Type B pancreatic cell (in vitro differentiated cells): ENCODE measurements at regions not wholly inside any gene's neighbourhood (a gene's known extent, or its start where the extent isn't known, plus 50 kb on each side); places are given as distances from the start of the nearest gene placed in this dataset.
"Not testable (repeated sequence)": the region's sequence is repeated elsewhere in the genome, so short reads cannot be mapped to it uniquely, and the experiment has no call there.

Source experiments
- DNase-seq: peaks from one replicate; pipeline ENCODE4 v3.0.0; 2021; ENCODE audit warnings: mixed read lengths; ENCODE audit not compliant: unreplicated experiment; ENCODE audit errors: extremely low spot score
- H3K27ac Mint-ChIP-seq: 2 replicates; pipeline ENCODE4 v1.8.0; 2021; ENCODE audit warnings: mild to moderate bottlenecking, mixed read lengths
- H3K27me3 Mint-ChIP-seq: 2 replicates; pipeline ENCODE4 v1.8.0; 2021; ENCODE audit warnings: mixed read lengths
- H3K36me3 Mint-ChIP-seq: 2 replicates; pipeline ENCODE4 v1.8.0; 2021; ENCODE audit warnings: mixed read lengths
- H3K4me1 Mint-ChIP-seq: one replicate; pipeline ENCODE4 v1.8.0; 2021; ENCODE audit warnings: mixed read lengths; ENCODE audit not compliant: unreplicated experiment
- H3K4me3 Mint-ChIP-seq: 2 replicates; pipeline ENCODE4 v1.8.0; 2021; ENCODE audit warnings: mild to moderate bottlenecking, mixed read lengths
- H3K9me3 Mint-ChIP-seq: 2 replicates; pipeline ENCODE4 v1.8.0; 2021; ENCODE audit warnings: mixed read lengths
- TF ChIP-seq, protein P1 (sequence below): fragments of 200-600 bp; sonication (generic); conservative IDR thresholded peaks from 2 replicates; pipeline ENCODE4 v1.5.0; 2021; ENCODE audit warnings: antibody characterized with exemption, mild to moderate bottlenecking

GRCh38 chr7:91356915-91357314, 92.7 kb downstream of the FZD1 start:
- H3K4me1 Mint-ChIP-seq = peaks cover 20% of the 10 kb centered on the region
- no peaks in the 10 kb centered on the region for H3K36me3 Mint-ChIP-seq
- H3K9me3 Mint-ChIP-seq = no peaks in the 10 kb centered on the region
- H3K27ac Mint-ChIP-seq = no peak overlapping the region
- no peak overlapping the region for H3K4me3 Mint-ChIP-seq
- H3K27me3 Mint-ChIP-seq = peaks cover 20% of the 10 kb centered on the region
- no peak for DNase-seq
- TF ChIP-seq, protein P1, sequence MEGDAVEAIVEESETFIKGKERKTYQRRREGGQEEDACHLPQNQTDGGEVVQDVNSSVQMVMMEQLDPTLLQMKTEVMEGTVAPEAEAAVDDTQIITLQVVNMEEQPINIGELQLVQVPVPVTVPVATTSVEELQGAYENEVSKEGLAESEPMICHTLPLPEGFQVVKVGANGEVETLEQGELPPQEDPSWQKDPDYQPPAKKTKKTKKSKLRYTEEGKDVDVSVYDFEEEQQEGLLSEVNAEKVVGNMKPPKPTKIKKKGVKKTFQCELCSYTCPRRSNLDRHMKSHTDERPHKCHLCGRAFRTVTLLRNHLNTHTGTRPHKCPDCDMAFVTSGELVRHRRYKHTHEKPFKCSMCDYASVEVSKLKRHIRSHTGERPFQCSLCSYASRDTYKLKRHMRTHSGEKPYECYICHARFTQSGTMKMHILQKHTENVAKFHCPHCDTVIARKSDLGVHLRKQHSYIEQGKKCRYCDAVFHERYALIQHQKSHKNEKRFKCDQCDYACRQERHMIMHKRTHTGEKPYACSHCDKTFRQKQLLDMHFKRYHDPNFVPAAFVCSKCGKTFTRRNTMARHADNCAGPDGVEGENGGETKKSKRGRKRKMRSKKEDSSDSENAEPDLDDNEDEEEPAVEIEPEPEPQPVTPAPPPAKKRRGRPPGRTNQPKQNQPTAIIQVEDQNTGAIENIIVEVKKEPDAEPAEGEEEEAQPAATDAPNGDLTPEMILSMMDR = no peak

DNA sequence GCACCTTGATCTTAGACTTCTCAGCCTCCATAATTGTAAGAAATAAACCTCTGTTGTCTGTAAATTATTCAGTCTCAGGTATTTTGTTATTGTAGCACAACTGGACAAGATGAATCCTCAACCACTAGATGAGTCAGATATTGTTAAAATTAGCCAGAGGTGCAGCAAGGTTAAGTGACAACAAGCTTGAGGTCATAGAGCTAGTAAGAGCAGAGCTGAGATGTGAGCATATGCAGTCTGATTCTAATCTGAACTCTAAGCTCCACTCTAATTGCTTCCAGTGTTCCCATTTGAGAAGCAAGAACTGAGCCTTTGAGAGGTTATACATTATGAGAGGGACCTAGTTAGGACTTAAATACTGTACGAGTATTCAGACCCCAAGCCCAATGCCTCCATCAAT, 93.1 kb downstream of the FZD1 start:
- no peaks in the 10 kb centered on the region for H3K36me3 Mint-ChIP-seq

DNA sequence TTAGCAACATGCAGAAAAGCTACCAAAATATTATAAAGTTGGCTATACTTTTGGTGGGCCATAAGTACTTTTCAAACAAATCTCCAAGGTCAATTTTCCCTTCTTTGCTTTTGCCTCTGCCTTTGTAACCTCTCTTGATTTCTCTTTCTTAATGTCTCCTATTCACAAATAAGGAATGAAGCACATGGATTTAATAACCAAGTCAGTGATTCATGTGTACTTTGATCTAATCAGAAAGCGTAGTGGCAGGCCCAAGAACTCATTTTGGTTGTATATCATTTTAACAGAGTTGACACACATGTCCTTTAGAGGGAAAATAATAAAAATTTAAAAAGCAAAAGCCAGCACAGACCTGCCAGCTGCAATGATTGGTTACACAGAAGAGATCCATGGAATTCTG, 93.7 kb downstream of the FZD1 start:
- DNase-seq = no peak
- no peak overlapping the region for H3K27ac Mint-ChIP-seq
- no peak overlapping the region for H3K4me3 Mint-ChIP-seq
- TF ChIP-seq, protein P1 = no peak
- no peaks in the 10 kb centered on the region for H3K9me3 Mint-ChIP-seq
- H3K4me1 Mint-ChIP-seq = peaks cover 20% of the 10 kb centered on the region
- no peaks in the 10 kb centered on the region for H3K36me3 Mint-ChIP-seq
- H3K27me3 Mint-ChIP-seq = peaks cover 20% of the 10 kb centered on the region

More for the DNA sequence above, 93.1 kb downstream of the FZD1 start:
- Mint-ChIP-seq H3K9me3 (no peaks in the 10 kb centered on the region), H3K4me3 (no peak overlapping the region), H3K27me3 (peaks cover 20% of the 10 kb centered on the region), H3K4me1 (peaks cover 20% of the 10 kb centered on the region), H3K27ac (no peak overlapping the region)
- TF ChIP-seq, protein P1 = no peak
- DNase-seq = no peak

DNA sequence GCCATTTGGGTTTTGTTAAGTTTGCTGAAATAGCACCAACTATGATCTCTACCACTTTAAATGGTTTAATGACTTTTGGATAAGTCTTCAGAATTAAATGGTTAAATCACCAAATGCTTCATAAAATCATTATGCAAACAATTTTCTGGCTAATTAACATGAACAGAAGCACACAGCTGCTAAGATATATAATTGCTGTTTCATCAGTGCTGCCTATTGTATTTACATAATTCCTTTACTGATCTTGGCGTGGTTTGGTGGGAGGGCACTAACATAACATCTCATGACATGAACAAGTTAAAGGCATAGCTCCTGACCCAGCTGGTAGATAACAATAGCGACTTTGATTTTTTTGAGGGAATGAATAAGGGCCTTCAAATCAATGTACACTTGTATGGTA, 94.1 kb downstream of the FZD1 start:
- DNase-seq = no peak
- Mint-ChIP-seq H3K9me3 (no peaks in the 10 kb centered on the region), H3K36me3 (no peaks in the 10 kb centered on the region), H3K4me1 (peaks cover 20% of the 10 kb centered on the region), H3K27ac (no peak overlapping the region), H3K27me3 (peaks cover 20% of the 10 kb centered on the region), H3K4me3 (no peak overlapping the region)
- TF ChIP-seq, protein P1 = no peak

DNA sequence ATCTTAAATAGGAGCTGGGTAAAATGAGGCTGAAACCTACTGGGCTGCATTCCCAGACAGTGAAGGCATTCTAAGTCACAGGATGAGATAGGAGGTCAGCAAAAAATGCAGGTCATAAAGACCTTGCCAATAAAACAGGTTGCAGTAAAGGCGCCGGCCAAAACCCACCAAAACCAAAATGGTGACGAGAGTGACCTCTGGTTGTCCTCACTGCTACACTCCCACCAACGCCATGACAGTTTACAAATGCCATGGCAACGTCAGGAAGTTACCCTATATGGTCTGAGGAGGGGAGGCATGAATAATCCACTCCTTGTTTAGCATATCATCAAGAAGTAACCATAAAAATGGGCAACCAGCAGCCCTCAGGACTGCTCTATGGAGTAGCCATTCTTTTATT, 100.9 kb downstream of the FZD1 start:
- not testable (repeated sequence) for H3K4me1 Mint-ChIP-seq, H3K4me3 Mint-ChIP-seq, H3K27ac Mint-ChIP-seq

GRCh38 chr7:91366091-91366490, 101.9 kb downstream of the FZD1 start:
- TF ChIP-seq, protein P1 = no peak

More for the DNA sequence above, 100.9 kb downstream of the FZD1 start:
- H3K36me3 Mint-ChIP-seq, H3K27me3 Mint-ChIP-seq, H3K9me3 Mint-ChIP-seq, DNase-seq: not testable (repeated sequence)

More at GRCh38 chr7:91366091-91366490, 101.9 kb downstream of the FZD1 start:
- H3K27me3 Mint-ChIP-seq = peaks cover 4% of the 10 kb centered on the region
- no peak overlapping the region for H3K4me3 Mint-ChIP-seq
- no peak overlapping the region for H3K27ac Mint-ChIP-seq
- no peaks in the 10 kb centered on the region for H3K36me3 Mint-ChIP-seq
- DNase-seq = no peak
- H3K4me1 Mint-ChIP-seq = no peaks in the 10 kb centered on the region
- no peaks in the 10 kb centered on the region for H3K9me3 Mint-ChIP-seq
